ENCODE measurements at regions not wholly inside any gene's neighbourhood (a gene's known extent, or its start where the extent isn't known, plus 50 kb on each side); places are given as distances from the start of the nearest gene placed in this dataset.
"Not testable (repeated sequence)": the region's sequence is repeated elsewhere in the genome, so short reads cannot be mapped to it uniquely, and the experiment has no call there.

DNA sequence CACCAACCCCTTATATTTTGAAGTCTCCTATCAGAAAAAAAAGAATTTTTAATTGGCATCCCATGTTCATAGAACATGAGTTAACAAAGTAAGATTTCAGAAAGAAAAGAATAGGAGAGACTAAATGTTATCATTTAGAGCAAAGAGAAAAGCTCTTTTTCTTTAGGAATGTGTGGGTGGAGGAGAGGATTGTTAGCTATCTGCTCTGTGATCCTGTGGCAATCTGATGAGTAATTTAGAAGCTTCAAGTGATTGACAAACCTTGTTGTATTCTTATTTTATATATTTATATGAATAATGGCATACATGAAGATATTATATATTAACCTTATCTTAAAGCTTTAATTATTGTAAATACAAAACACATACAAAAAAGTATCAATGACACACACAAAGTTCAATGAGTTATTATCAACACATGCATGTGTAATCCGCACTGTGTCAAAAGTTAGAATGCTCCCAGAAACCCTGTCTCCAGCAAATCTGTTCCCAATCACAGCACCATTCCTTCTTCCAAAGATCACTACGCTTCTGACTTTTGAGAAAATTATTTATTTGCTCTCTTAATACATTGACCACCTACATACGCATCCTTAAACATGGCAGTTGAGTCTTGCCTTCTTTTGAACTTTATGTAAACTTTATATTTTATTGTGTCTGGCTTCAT lies 907.4 kb downstream of the MCTP2 start:
- DNase-seq (ENCODE audit: low read depth): no peak

DNA sequence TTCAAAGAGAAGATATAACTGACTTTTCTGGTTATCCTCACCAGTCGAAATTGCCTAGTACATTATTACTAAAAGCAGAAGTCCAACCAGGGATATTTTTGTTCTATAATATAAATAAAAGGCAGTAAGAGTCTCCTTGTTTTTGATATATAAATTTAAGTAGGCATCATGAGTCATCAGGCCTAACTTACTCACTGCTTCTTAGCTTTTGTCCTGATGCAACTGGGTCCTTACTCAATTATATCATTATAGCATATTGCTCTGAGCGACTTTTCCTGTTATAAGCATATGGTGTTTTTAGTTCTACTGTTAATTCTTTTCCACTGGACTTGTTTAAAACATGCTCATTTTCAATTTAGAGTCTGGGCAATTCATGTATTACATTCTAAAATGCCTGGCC lies 910.1 kb downstream of the MCTP2 start:
- DNase-seq (ENCODE audit: low read depth): no peak

DNA sequence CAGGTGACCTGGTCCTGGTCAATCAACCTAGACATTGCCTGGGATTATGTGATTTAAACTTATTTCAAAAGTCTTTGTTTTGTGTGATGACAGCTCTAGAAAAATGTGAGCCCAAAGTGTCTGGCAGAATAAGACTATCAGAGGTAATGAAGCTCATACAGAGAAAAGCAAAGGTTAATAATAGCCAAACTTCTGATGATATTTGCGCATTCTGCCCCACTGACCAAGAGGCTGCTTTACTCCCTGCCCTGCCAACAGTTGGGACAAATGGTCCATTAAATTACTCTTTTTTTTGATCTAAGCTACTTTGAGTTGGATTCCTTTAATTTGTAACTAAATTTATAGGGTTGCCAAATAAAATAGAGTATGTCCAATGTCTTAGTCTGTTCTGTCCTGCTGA lies 911.2 kb downstream of the MCTP2 start:
- no peak for DNase-seq (ENCODE audit: low read depth)

DNA sequence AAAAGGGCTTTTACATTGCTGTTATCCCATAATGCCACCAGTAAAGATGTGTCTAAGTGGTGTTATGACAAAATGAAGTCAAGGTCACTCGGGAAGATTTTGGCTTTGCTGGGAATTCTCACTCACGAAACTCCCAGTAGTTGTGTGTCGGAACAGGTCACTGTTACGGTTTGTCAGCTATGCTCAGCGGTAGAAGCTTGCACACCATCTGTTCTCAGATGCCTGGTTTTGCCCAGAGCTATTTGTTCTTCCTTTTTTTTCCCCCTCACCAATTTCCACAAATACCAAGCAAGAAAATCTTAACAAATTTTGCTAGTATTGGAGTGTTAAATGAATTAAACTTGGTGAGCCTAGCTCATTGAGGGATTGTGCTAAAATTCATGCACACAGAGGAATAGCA lies 915.1 kb downstream of the MCTP2 start:
- no peak for DNase-seq (ENCODE audit: low read depth)

DNA sequence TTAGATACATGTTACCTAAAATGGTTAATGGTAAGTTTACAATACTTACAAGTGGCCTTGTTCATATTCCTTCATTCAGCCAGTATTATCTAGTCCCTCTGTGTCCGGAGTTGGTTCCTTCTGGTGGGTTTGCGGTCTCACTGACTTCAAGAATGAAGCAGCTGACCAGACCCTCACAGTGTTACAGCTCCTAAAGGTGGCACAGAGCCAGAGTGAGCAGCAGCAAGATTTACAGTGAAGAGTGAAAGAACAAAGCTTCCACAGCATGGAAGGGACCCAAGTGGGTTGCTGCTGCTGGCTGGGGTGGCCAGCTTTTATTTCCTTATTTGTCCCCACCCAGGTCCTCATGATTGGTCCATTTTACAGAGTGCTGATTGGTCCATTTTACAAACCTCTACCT lies 916.8 kb downstream of the MCTP2 start:
- no peak for DNase-seq (ENCODE audit: low read depth)

DNA sequence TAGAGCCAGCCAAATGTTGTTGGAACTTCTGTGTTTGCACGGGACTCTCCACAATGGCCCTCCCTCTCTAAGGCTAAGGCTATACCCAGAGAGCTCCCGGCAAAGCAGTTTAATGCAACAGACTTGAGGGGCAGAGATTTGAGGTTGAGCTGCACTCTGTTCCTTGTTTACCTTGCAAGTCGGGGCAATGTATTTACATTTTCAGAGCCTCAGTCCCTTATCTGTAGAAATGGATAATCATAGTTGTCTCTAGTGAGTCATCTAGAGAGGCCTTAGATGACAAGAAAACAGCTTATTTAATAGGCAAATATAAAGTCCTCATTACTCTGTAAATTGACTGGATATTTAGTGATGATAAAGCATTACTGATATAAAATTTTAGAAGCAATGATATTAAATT lies 917.7 kb downstream of the MCTP2 start:
- DNase-seq (ENCODE audit: low read depth): no peak

DNA sequence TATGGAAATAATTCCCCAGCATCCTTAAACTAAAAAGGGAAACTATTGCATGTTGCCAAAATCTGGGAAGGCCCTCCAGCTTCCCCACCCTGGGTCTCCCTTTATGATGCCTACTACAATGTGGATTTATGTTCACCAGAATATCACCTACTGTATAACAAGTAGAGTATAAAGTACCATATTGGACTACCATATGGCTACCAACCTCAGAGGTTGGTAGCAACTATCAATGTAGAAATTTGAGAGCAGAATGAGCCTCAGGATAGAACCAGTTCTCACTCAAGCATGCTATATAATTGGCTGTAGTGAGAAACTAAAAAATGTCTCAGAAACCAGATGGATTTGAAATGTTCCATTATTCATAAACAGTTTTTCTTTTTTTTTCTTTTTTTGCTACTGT lies 918.4 kb downstream of the MCTP2 start:
- no peak for DNase-seq (ENCODE audit: low read depth)

DNA sequence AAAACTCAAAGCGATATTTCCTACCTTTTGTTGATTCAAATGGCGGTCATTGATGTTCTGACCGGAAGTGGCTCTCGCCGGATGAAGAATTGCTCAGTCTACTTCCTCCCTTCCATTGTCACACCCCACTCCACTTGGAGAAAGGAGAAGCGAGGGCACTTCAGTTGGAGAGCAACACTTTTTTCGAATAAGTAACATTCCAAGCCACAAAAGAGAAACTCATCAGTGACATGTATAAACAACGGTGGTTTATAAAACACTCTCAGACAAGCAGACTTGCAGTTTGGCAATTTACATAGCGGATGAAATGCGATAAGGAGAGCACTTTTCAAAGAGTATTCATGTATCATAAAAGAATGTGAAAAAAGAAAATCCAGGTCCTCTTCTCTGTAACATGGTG lies 919.1 kb downstream of the MCTP2 start:
- DNase-seq (ENCODE audit: low read depth): no peak

DNA sequence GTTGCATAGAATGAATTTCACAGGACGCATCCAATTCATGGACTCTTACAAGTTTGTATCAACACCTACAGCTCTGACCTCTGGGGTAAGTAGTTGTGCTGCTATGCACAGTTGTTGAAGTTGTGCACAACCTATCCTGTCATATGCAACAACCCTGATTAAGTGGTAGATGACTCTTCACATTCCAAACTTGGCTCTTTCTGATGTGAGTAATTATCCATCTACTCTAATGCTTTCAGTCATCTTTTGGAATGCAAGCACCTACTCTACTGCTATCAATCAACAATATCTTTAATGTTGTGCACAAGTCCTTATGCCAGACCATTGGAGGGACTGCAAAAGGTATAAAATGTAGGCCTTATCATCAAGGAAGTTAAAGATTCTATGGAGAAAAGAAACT lies 921.4 kb downstream of the MCTP2 start:
- DNase-seq (ENCODE audit: low read depth): no peak

DNA sequence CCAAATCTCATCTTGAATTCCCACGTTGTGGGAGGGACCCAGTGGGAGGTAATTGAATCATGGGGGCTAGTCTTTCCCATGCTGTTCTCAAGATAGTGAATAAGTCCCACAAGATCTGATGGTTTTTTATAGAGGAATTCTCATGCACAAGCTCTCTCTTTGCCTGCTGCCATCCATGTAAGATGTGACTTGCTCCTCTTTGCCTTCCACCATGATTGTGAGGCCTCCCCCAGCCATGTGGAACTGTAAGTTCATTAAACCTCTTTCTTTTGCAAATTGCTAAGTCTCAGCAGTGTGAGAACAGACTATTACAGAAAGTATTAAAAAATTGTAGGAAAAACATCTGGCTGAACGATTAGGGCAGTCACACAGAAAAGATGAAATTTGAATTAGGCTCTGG lies 921.8 kb downstream of the MCTP2 start:
- DNase-seq (ENCODE audit: low read depth): not testable (repeated sequence)

DNA sequence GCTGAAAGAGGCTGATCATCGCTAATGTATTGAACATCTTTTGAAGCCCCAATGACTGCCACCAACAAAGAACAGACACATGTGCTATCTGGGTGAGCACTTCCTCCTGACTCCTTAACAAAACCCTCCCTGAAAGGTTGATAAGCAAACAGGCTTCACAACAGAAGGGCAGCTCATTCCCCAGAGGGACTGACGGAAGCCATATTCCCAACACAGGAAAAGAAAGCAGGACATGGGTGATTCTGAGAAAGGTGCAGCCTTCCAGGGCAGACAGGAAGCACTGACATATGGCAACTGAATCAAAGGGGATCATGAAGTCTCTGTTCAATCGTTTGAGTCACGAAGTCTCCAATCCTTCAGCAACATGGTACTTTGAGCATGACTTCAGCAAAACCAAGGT lies 929.0 kb downstream of the MCTP2 start:
- DNase-seq (ENCODE audit: low read depth): no peak

DNA sequence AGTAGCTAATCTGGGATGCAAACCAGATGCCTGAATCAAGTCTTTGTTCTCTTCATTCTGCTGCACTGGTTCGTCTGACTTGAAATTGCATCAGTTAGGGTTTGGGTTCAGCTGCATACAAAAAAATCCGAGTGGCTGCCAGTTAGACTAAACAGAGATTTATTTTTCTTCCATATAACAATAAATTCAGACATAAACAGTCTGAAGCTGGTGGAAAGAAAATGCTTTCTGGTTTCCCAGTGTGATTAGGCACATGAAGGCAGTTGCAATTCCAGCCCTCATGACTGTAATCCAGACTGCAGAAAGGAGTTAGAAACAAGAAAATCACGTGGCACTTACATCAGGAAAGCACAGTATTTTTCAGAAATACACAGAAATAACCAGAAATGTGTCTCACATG lies 930.7 kb downstream of the MCTP2 start:
- no peak for DNase-seq (ENCODE audit: low read depth)

DNA sequence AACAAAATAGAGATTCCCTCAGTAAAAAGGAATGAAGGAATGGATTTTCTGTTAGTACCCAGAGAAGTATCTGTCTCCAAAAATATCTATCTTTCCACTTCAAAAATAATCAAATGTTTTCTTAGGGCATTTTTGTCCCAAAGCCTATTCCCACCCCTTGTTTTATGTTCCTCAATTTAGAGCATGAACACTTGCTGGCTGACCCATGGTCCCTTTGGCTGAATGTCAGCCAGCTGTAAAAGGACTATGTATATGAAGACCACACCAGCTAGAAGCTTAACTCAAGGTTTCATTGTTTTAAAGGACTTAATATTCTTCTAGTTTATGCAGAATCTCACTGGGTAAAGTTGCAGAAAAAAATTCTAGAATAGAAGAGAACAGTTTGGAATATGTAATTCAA lies 931.2 kb downstream of the MCTP2 start:
- DNase-seq (ENCODE audit: low read depth): no peak

DNA sequence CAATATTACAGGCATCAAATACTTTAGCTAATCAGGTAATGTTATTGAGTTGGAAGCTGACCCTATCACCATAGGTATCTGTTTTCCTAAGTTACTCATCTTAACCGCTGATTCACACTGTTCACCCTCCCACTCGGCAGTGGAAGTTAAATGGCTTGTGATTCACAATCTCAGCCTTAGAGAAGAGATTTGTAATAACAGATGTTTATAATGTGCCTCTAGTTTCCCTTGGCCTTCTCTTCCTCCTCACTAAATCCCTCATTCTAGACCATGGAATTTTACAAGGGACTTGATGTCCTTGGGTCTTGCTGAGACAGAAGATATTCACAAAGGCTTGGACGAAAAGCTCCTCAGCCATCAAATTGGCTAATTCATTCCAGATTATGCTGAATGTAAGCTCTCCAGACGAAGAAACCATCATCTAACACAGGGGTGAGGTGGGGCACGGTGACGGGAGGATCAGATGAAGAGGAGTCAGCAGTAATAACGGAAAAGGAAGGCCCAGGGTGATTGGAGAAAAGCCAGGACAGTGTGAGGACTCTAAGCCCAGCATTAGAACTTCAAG lies 931.7 kb downstream of the MCTP2 start:
- DNase-seq (ENCODE audit: low read depth): peak; percentile 75

DNA sequence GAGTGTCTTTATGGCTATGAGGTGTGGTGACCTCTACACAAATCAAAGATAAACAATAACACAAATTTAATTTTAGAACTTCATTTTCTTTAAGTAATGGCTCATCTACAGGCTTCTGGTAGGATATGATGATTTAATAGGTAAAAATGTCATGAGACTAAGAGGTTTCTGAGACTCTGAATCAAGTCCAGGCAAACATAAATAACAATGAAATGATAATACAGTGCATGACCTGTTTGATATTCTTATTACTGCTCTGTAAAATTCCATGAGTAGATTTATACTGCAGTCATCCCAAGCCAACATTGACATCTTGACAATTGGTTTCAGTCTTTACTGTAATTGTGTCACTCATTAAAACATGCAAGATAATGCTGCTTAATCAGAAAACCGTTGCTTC lies 936.8 kb downstream of the MCTP2 start:
- DNase-seq (ENCODE audit: low read depth): no peak

DNA sequence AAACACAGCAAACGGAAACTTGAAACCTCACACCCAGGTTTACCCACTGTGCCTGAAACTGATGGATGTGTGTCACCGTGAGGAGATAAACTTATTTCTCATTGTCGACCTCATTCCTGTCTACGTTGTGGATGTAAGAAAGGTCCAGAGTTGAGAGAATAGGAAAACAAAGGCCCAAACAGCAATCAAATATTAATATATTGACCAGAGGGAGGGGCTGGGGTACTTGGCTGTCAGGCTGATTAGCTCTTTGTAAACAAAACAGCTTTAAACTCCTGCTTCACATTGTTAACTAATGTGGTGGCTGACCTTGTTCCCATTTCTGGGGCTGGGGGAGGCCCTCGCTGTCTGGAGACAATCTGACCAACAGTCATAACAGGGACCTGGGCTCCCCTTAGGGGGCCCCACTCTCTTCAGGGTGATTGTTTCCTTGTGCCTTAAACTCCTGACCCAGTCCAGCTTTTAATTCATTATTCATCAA lies 937.6 kb downstream of the MCTP2 start:
- no peak for DNase-seq (ENCODE audit: low read depth)

DNA sequence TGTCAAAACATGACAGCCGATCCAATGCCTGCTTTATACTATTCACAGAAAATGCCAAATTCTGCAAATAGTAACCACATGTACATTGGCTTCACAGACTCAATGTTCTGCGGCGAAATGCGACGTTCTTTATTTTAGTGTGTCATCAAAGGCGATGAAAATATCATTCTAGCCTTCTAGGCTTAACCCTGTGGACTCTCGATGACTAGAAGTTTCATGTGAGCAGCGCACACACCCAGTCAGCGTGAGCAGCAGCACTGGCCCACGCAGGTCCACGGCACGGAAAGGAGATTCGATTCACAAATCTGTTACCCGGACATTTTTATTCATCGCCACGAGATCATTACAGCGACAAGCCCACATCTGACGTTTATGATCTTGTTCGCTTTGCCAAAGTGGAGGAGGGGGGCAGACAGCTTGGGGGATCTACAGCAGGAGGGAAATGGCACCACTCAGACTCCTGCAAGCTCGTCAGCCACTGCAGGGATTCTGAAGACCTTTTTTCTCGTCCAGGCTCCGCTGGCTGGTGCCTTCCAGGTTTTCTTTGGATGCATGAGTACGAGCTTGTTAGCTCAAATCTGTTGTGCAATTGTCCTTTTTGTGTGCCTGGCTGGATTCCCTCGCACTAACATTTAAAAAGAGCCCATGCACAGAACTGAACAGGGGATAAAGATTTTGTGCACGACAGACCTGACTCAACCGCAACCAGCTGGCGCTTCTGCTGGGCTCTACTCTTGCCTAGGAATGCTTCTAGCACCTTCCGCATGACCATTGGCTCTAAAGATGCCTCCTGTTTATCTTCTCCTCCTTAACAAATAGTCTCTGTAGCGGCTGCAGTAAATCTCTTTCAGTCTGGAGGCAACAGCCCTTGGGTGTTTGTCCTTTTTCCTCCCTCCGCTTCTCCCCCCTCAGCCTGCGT lies 938.4 kb downstream of the MCTP2 start:
- DNase-seq (ENCODE audit: low read depth): peak; percentile 65

DNA sequence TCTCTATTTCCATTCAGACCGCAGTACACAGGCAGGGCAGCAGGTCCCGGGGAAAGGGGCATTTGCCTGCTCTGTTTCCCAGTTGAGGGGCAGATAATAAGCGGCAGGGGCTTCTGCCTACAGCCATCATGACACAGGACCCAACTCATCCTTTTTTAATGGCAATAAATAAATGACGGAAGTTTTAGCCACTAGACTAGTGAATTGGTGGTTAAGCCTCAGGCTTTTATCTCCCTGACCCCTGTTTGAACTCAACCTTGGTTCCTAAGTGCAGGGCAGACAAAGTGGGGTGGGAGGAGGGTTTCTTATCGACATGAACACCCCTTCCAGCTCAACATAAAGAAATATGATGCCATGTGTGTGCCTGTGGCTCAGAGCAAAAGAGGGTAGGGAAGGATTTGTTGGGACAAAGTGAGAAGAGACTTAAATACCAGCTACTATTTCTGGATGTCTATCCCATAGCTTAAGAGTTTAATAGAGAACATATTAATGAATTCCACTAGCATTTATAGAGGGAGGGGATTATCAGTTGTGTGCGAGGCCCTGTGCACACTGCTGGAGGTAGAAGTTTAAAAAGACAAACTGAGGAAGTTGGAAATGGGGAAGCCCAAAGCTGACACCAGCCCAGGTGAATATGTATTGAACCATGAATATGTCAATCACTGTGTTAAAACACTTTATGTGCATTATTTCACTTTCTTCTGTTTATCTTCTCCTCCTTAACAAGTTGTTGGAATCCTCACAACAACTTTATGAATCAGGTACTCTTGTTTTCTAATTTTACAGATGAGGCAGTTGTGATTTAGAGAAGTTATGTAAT lies 939.4 kb downstream of the MCTP2 start:
- DNase-seq (ENCODE audit: low read depth): peak; percentile 57

DNA sequence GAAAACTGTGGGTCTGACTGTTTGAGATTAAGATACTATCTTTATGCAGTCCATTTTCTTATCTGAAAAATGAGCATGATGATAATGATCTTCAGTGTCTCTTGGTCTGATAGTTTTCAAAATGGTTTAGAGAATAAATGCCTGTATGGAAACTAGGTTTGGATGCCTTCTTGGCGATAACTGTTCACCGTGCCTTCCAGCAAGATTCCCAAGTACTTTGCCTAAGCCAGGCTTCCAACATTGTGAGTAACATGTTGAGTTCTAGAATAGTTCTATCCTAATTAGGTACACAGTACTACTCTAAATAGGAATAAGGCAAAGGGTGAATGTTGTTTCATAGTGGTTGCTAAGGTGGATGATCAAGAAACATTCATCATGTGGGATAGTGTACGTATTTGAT lies 940.2 kb downstream of the MCTP2 start:
- no peak for DNase-seq (ENCODE audit: low read depth)

DNA sequence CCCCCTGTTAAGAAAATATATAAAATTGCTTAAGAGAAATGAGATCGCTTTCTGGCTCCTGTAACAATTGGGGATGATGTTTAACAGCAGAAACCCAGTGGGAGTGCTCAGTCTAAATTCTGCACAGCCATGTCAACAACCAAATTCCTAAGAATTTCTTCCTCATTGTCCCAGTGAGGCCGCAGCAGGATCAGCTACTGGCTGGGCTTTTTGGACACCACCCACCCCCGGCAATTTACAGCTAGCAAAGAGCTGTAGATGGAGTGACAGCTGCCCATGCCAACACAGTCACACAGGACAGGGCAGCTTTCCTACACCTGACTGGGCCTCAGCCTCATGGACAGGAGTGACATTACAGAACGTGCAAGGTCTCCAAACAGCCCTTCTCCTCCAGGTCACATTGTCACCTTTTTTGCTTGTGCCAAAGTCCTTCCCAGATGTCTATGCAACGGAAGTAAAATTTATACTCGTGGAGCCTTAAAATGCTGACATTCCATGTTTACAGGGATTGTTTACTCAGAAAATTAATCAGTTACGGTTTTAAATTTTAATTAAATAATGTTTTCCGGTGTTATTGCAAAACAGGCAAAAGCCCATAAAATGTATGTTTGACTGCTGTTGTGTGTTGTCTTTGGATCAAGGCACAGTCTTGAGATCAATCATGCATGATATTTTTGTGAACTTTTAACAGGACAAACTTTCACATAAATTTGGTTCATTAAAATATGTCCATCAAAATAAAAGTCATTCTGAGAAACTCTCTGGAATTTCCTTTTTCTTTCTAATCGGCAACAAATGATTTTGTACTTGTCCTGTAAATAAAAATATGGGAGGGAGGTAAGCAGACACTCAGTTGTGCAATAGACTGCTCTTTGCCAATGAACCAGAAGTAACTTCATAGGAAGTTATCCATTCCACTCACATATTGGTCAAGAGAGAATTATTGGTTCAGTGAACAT lies 943.2 kb downstream of the MCTP2 start:
- no peak for DNase-seq (ENCODE audit: low read depth)

Measured in RPMI7951 (cell line).